H1 (cell line): ENCODE measurements at regions not wholly inside any gene's neighbourhood (a gene's known extent, or its start where the extent isn't known, plus 50 kb on each side); places are given as distances from the start of the nearest gene placed in this dataset.
A peak's percentile ranks its signal among the peaks of the same experiment; 100 is the strongest.

Source experiments
- CTCF ChIA-PET: fragments of 300-600 bp; sonication (Branson Sonifier 250); formaldehyde crosslinking; loops from one replicate; lab custom pipeline; 2021; ENCODE audit not compliant: partially characterized antibody; lab: Charles Lee
- POLR2A ChIA-PET: fragments of 300-600 bp; sonication (Branson Sonifier 250); formaldehyde crosslinking; loops from one replicate; lab custom pipeline; 2021; ENCODE audit warnings: inconsistent platforms; ENCODE audit not compliant: partially characterized antibody; lab: Charles Lee
- DNase-seq, 2 experiments: peaks; one replicate each; pipeline versions ENCODE4 v3.0.0 to v3.0.0-alpha.2; 2010 to 2022; ENCODE audit warnings: low spot score in 2 of 2, low read depth in 1 of 2, mixed read lengths in 1 of 2
- FAIRE-seq: peaks from 2 replicates; lab custom pipeline; 2011; peaks lifted over from hg19 to GRCh38; lab: Jason Lieb, UNC
- H2AFZ ChIP-seq: 2 replicates; pipeline ENCODE4 v1.8.1; 2012; ENCODE audit warnings: low read length, inconsistent platforms
- H2AK5ac ChIP-seq: 2 replicates; pipeline ENCODE4 v1.6.1; 2013; ENCODE audit warnings: low read depth, low read length
- H2BK120ac ChIP-seq: replicated peaks from 2 replicates; pipeline ENCODE3; 2013; ENCODE audit warnings: low read depth, low read length, inconsistent platforms
- H2BK12ac ChIP-seq: 2 replicates; pipeline ENCODE4 v1.6.1; 2013; ENCODE audit warnings: low read depth, low read length
- H2BK15ac ChIP-seq: 2 replicates; pipeline ENCODE4 v1.6.1; 2013; ENCODE audit warnings: low read length
- H2BK20ac ChIP-seq: 2 replicates; pipeline ENCODE4 v1.6.1; 2013; ENCODE audit warnings: low read length
- H2BK5ac ChIP-seq: 2 replicates; pipeline ENCODE4 v1.6.1; 2013; ENCODE audit warnings: low read depth, low read length
- H3K14ac ChIP-seq: 2 replicates; pipeline ENCODE4 v1.6.1; 2013; ENCODE audit warnings: inconsistent platforms; ENCODE audit not compliant: insufficient read length
- H3K18ac ChIP-seq: 2 replicates; pipeline ENCODE4 v1.6.1; 2013; ENCODE audit warnings: low read length; ENCODE audit errors: extremely low read depth
- H3K23ac ChIP-seq: 2 replicates; pipeline ENCODE4 v1.6.1; 2013; ENCODE audit warnings: inconsistent platforms; ENCODE audit not compliant: insufficient read length
- H3K23me2 ChIP-seq: 2 replicates; pipeline ENCODE4 v1.6.1; 2013; ENCODE audit warnings: low read depth, low read length
- H3K27ac ChIP-seq: 2 replicates; pipeline ENCODE4 v1.6.1; 2011; ENCODE audit warnings: low read depth, low read length, inconsistent platforms
- H3K27me3 ChIP-seq, 4 experiments: replicated peaks in 1 of 4; 1 replicate in 1 of 4; 2 replicates in 3 of 4; pipeline versions ENCODE4 v1.6.1 to v1.8.1; 2011 to 2013; ENCODE audit warnings: low read length in 3 of 4, mild to moderate bottlenecking in 3 of 4, inconsistent platforms in 2 of 4, mixed read lengths in 2 of 4, moderate library complexity in 1 of 4; ENCODE audit not compliant: control insufficient read depth in 3 of 4, insufficient read depth in 3 of 4; ENCODE audit errors: extremely low read depth in 1 of 4
- H3K36me3 ChIP-seq, 4 experiments: 2 replicates each; pipeline versions ENCODE4 v1.6.1 to v1.8.1; 2011 to 2013; ENCODE audit warnings: mild to moderate bottlenecking in 4 of 4, low read length in 3 of 4, moderate library complexity in 2 of 4, control low read depth in 1 of 4, inconsistent platforms in 1 of 4; ENCODE audit not compliant: insufficient read depth in 4 of 4, control insufficient read depth in 2 of 4
- H3K4ac ChIP-seq: replicated peaks from 2 replicates; pipeline ENCODE3; 2013; ENCODE audit warnings: low read length, low read depth, mixed read lengths, inconsistent platforms; ENCODE audit not compliant: insufficient read length
- H3K4me1 ChIP-seq, 4 experiments: replicated peaks in 1 of 4; 1 replicate in 1 of 4; 2 replicates in 3 of 4; pipeline versions ENCODE4 v1.6.1 to v1.8.1; 2011 to 2013; ENCODE audit warnings: low read length in 3 of 4, inconsistent platforms in 2 of 4, mixed read lengths in 1 of 4; ENCODE audit not compliant: insufficient read depth in 4 of 4, control insufficient read depth in 3 of 4
- H3K4me2 ChIP-seq, 2 experiments: 2 replicates each; pipeline versions ENCODE4 v1.6.1 to v1.8.1; 2011 to 2013; ENCODE audit warnings: low read depth in 2 of 2, low read length in 2 of 2, control low read depth in 1 of 2, inconsistent platforms in 1 of 2, mild to moderate bottlenecking in 1 of 2; ENCODE audit not compliant: insufficient read depth in 1 of 2
- H3K4me3 ChIP-seq, 4 experiments: fragments of 200-600, 300-600 bp in 1 of 4; sonication (generic), shearing (Covaris generic), sonication (Bioruptor Twin) in 1 of 4; 2 replicates each; pipeline versions ENCODE4 v1.5.1 to v1.8.1; 2011 to 2016; ENCODE audit warnings: low read length in 4 of 4, low read depth in 3 of 4, control low read depth in 2 of 4, inconsistent platforms in 2 of 4, mild to moderate bottlenecking in 2 of 4, mixed read lengths in 1 of 4, moderate library complexity in 1 of 4; ENCODE audit not compliant: insufficient read depth in 2 of 4; ENCODE audit errors: extremely low read depth in 1 of 4
- H3K56ac ChIP-seq: replicated peaks from 2 replicates; pipeline ENCODE3; 2013; ENCODE audit warnings: low read depth, mild to moderate bottlenecking, mixed read lengths, low read length, inconsistent platforms; ENCODE audit not compliant: insufficient read length
- H3K79me1 ChIP-seq: 2 replicates; pipeline ENCODE4 v1.6.1; 2013; ENCODE audit warnings: low read depth, low read length, control low read depth
- H3K79me2 ChIP-seq, 2 experiments: 2 replicates each; pipeline versions ENCODE4 v1.6.1 to v1.8.1; 2012 to 2013; ENCODE audit warnings: low read length in 2 of 2, mild to moderate bottlenecking in 2 of 2, inconsistent platforms in 1 of 2; ENCODE audit not compliant: insufficient read depth in 2 of 2, control insufficient read depth in 1 of 2
- H3K9ac ChIP-seq, 4 experiments: replicated peaks in 1 of 4; 1 replicate in 1 of 4; 2 replicates in 3 of 4; pipeline versions ENCODE4 v1.6.1 to v1.8.1; 2011 to 2013; ENCODE audit warnings: low read depth in 3 of 4, low read length in 3 of 4, control low read depth in 2 of 4, mild to moderate bottlenecking in 2 of 4, moderate library complexity in 2 of 4, inconsistent platforms in 1 of 4; ENCODE audit errors: extremely low read depth in 1 of 4
- H3K9me3 ChIP-seq, 2 experiments: 2 replicates each; pipeline versions ENCODE4 v1.6.1 to v1.8.1; 2012 to 2013; ENCODE audit warnings: mild to moderate bottlenecking in 2 of 2, moderate library complexity in 2 of 2, control low read depth in 1 of 2, inconsistent platforms in 1 of 2, low read depth in 1 of 2, low read length in 1 of 2, mixed read lengths in 1 of 2; ENCODE audit not compliant: insufficient read depth in 2 of 2
- H4K20me1 ChIP-seq, 2 experiments: replicated peaks in 1 of 2; 2 replicates each; pipeline versions ENCODE3 to v1.8.1; 2011 to 2013; ENCODE audit warnings: inconsistent platforms in 2 of 2, low read length in 2 of 2, mild to moderate bottlenecking in 1 of 2; ENCODE audit not compliant: insufficient read depth in 2 of 2, control insufficient read depth in 1 of 2
- H4K5ac ChIP-seq: 2 replicates; pipeline ENCODE4 v1.6.1; 2013; ENCODE audit warnings: low read length, low read depth, mixed read lengths, inconsistent platforms; ENCODE audit not compliant: insufficient read length
- H4K8ac ChIP-seq: 2 replicates; pipeline ENCODE4 v1.8.0; 2013; ENCODE audit warnings: mild to moderate bottlenecking, moderate library complexity, low read length, inconsistent platforms; ENCODE audit not compliant: insufficient read depth; ENCODE audit errors: extremely low read depth
- H4K91ac ChIP-seq: replicated peaks from 2 replicates; pipeline ENCODE3; 2013; ENCODE audit warnings: low read length, mixed read lengths, inconsistent platforms; ENCODE audit not compliant: insufficient read length
- BACH1 ChIP-seq: IDR thresholded peaks from 2 replicates; pipeline ENCODE4 v1.6.1; 2012; ENCODE audit warnings: low read length, improper control_type of control experiment
- JUN ChIP-seq: IDR thresholded peaks from 2 replicates; pipeline ENCODE4 v1.6.1; 2011; ENCODE audit warnings: low read depth, mild to moderate bottlenecking, improper control_type of control experiment, low read length
- MAFK ChIP-seq: IDR thresholded peaks from 2 replicates; pipeline ENCODE4 v1.6.1; 2012; ENCODE audit warnings: low read depth, mild to moderate bottlenecking, improper control_type of control experiment, low read length
- NANOG ChIP-seq: IDR thresholded peaks from 2 replicates; pipeline ENCODE4 v1.6.1; 2011; ENCODE audit warnings: low read length, low read depth, mild to moderate bottlenecking, inconsistent platforms; ENCODE audit not compliant: insufficient read depth, poor library complexity, severe bottlenecking
- WGBS, 2 experiments: shearing (Covaris generic) in 1 of 2; methylation state at CpG; one replicate each; pipeline versions ENCODE4 v1.1.6 to v1.1.7; 2013 to 2015; ENCODE audit warnings: low lambda C conversion rate in 2 of 2, mixed read lengths in 2 of 2, inconsistent platforms in 1 of 2, low coverage in 1 of 2, missing lambda C conversion rate in 1 of 2; ENCODE audit not compliant: insufficient replicate concordance in 2 of 2, insufficient coverage in 1 of 2, insufficient read length in 1 of 2; ENCODE audit errors: extremely low coverage in 1 of 2, missing lambda C conversion rate in 1 of 2; 5-methylcytosine and 5-hydroxymethylcytosine counted together

DNA sequence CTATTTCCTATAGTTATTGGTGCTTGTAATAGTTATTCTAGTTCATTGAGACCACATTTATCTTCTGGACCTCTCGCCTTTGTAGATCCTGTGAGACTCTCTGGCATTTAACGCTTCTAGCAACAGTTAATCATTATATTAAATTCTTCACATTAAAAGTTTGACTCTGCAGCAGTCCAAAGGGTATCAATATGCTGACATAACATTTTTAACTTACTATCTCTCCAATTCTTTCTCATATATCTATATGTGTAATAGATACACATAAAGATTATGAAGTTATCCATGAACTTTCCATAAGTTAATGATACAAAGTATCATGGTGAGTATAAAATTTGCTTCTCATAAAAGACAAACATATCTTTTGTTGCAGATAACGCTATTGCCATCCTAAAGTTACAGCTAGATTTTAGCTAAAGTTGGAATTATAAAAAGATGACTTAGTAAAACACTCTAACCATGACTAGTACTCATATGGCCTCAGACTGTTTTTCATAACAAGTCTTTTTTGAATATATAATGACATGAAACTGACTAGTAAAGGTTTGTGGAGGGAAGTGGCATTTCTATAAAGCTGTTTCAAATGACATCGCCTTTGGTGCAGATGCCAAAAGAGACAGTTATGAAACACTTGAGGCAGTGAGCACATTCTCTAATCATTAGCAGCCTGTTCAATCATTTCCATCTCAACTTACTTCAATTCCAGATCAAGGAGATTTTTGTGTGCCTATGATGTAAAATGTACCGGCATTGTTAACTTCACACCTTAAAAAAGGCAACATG, 379.3 kb upstream of the CBLB start:
- Histone ChIP-seq H3K9me3 (peaks cover 8 to 12% of the 10 kb centered on the region in 2 experiments; a peak in 3 of 4 replicates), H2BK15ac (no peak overlapping the region), H3K14ac (no peak overlapping the region), H4K91ac (no peak overlapping the region), H3K4me2 (no peak overlapping the region), H2BK20ac (no peak overlapping the region), H3K79me2 (no peaks in the 10 kb centered on the region), H3K23me2 (no peaks in the 10 kb centered on the region), H3K56ac (no peak overlapping the region), H2BK120ac (no peak overlapping the region), H3K4me3 (no peak overlapping the region), H3K79me1 (no peaks in the 10 kb centered on the region), H2AK5ac (no peak overlapping the region), H3K4ac (no peak overlapping the region), H3K9ac (no peak overlapping the region), H3K4me1 (no peaks in the 10 kb centered on the region), H3K18ac (no peak overlapping the region), H3K23ac (no peak overlapping the region), H2AFZ (no peak overlapping the region), H3K36me3 (no peaks in the 10 kb centered on the region), H4K20me1 (no peaks in the 10 kb centered on the region), H3K27me3 (no peaks in the 10 kb centered on the region), H4K8ac (no peak overlapping the region), H2BK5ac (no peak overlapping the region), H3K27ac (no peak overlapping the region), H4K5ac (no peak overlapping the region), H2BK12ac (no peak overlapping the region)
- TF ChIP-seq JUN (no peak), NANOG (no peak), MAFK (peak; percentile 63; the same call in 1 of the 2 replicates), BACH1 (no peak)
- POLR2A ChIA-PET = no interaction called here
- FAIRE-seq = no peak
- DNase-seq = no peak
- CTCF ChIA-PET = no interaction called here
- WGBS, 2 experiments = 94% methylated on average over 5 of the region's 5 CpGs; no CpG with 5 or more reads in 1 of the 2 experiments
